SK-N-SH treated with all-trans-retinoic acid at 6 μM for 48 hours (cell line): ENCODE measurements at regions not wholly inside any gene's neighbourhood (a gene's known extent, or its start where the extent isn't known, plus 50 kb on each side); places are given as distances from the start of the nearest gene placed in this dataset.

Experiments used
- ARNTL ChIP-seq: fragments of 450-650 bp; formaldehyde crosslinking; IDR thresholded peaks from 2 replicates; pipeline ENCODE4 v1.5.0; 2020; ENCODE audit warnings: low read depth, mild to moderate bottlenecking, moderate library complexity, borderline replicate concordance
- ESRRG ChIP-seq: fragments of 250-450 bp; sonication (Bioruptor Pico); IDR thresholded peaks from 2 replicates; pipeline ENCODE4 v1.6.1; 2021; ENCODE audit warnings: mild to moderate bottlenecking
- RARB ChIP-seq: fragments of 250-450 bp; sonication (Bioruptor Pico); IDR thresholded peaks from 2 replicates; pipeline ENCODE4 v1.8.0; 2021; ENCODE audit warnings: mild to moderate bottlenecking, moderate library complexity
- TOX ChIP-seq: fragments of 250-450 bp; sonication (Bioruptor Pico); IDR thresholded peaks from 2 replicates; pipeline ENCODE4 v1.8.0; 2021; ENCODE audit warnings: mild to moderate bottlenecking, moderate library complexity, borderline replicate concordance
- ZC3H10 ChIP-seq: fragments of 250-450 bp; sonication (Bioruptor Pico); IDR thresholded peaks from 2 replicates; pipeline ENCODE4 v1.5.1; 2021; ENCODE audit warnings: mild to moderate bottlenecking, moderate library complexity
- ZNF70 ChIP-seq: fragments of 450-650 bp; formaldehyde crosslinking; IDR thresholded peaks from 2 replicates; pipeline ENCODE4 v1.5.0; 2020; ENCODE audit warnings: mild to moderate bottlenecking, moderate library complexity
- TF ChIP-seq, protein P1 (sequence below): fragments of 250-450 bp; sonication (Bioruptor Pico); IDR thresholded peaks from 2 replicates; pipeline ENCODE4 v1.5.0; 2020; ENCODE audit warnings: mild to moderate bottlenecking, moderate library complexity
- TF ChIP-seq, protein P2 (sequence below): fragments of 250-450 bp; sonication (Bioruptor Pico); IDR thresholded peaks from 2 replicates; pipeline ENCODE4 v1.8.0; 2020; ENCODE audit warnings: mild to moderate bottlenecking, moderate library complexity, borderline replicate concordance

DNA sequence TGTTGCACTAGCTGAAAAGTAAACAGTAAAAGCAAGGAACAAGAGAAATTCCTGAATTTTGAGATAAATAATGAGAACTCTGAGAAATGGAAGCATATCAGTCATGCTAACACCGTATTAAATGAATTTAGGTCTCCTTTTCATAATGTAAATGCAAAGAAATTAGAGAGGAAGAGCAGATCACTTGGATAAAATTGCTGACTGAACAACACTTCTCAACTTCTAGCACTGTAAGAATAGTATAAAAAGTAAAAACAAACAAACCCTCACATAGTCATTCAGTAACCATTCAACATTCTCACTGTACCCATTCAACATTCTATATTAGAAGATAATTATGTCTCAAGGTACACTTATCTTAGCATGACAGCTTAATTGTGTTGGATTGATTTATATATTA lies 217.3 kb upstream of the LRFN5 start:
- TF ChIP-seq ARNTL (CRISPR knock-in tag) (no peak), TOX (CRISPR knock-in tag) (no peak), ZNF70 (CRISPR knock-in tag) (no peak), RARB (CRISPR knock-in tag) (no peak), ZC3H10 (no peak), ESRRG (CRISPR knock-in tag) (no peak)
- TF ChIP-seq, protein P1, sequence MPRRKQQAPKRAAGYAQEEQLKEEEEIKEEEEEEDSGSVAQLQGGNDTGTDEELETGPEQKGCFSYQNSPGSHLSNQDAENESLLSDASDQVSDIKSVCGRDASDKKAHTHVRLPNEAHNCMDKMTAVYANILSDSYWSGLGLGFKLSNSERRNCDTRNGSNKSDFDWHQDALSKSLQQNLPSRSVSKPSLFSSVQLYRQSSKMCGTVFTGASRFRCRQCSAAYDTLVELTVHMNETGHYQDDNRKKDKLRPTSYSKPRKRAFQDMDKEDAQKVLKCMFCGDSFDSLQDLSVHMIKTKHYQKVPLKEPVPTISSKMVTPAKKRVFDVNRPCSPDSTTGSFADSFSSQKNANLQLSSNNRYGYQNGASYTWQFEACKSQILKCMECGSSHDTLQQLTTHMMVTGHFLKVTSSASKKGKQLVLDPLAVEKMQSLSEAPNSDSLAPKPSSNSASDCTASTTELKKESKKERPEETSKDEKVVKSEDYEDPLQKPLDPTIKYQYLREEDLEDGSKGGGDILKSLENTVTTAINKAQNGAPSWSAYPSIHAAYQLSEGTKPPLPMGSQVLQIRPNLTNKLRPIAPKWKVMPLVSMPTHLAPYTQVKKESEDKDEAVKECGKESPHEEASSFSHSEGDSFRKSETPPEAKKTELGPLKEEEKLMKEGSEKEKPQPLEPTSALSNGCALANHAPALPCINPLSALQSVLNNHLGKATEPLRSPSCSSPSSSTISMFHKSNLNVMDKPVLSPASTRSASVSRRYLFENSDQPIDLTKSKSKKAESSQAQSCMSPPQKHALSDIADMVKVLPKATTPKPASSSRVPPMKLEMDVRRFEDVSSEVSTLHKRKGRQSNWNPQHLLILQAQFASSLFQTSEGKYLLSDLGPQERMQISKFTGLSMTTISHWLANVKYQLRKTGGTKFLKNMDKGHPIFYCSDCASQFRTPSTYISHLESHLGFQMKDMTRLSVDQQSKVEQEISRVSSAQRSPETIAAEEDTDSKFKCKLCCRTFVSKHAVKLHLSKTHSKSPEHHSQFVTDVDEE (CRISPR knock-in tag), result no peak
- TF ChIP-seq, protein P2, sequence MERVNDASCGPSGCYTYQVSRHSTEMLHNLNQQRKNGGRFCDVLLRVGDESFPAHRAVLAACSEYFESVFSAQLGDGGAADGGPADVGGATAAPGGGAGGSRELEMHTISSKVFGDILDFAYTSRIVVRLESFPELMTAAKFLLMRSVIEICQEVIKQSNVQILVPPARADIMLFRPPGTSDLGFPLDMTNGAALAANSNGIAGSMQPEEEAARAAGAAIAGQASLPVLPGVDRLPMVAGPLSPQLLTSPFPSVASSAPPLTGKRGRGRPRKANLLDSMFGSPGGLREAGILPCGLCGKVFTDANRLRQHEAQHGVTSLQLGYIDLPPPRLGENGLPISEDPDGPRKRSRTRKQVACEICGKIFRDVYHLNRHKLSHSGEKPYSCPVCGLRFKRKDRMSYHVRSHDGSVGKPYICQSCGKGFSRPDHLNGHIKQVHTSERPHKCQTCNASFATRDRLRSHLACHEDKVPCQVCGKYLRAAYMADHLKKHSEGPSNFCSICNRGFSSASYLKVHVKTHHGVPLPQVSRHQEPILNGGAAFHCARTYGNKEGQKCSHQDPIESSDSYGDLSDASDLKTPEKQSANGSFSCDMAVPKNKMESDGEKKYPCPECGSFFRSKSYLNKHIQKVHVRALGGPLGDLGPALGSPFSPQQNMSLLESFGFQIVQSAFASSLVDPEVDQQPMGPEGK (CRISPR knock-in tag), result no peak
